ENCODE measurements at regions not wholly inside any gene's neighbourhood (a gene's known extent, or its start where the extent isn't known, plus 50 kb on each side); places are given as distances from the start of the nearest gene placed in this dataset.

DNA sequence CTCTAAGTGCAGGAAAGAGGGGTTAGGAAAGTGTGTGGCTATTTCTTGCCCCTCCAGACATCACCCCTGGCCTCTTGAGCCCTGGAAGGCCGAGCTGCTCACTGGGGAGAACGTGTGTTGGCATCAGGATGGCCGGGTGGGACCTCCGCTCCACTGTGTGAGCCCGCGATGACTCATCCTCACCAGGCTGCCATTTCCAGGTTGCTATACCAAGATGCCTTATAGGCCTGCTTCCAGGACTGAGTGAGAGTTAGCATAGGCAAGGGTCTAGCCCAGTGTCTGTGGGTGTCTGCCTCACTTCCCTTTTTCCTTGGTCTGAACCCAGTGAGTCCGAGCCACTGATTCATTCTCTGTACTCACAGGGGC, 105.0 kb downstream of the MRPL14 start:
- H3K14ac ChIP-seq (ENCODE audit: insufficient read depth, low read length): no peak overlapping the region
- no peak overlapping the region for H2BK5ac ChIP-seq (ENCODE audit: insufficient read length, low read length)
- no peaks in the 10 kb centered on the region for H3K23me2 ChIP-seq (ENCODE audit: insufficient read length, low read depth, low read length, poor library complexity, severe bottlenecking)
- no peak overlapping the region for H3K9ac ChIP-seq (ENCODE audit: extremely low read depth, insufficient read length, low read length)
- H2BK15ac ChIP-seq (ENCODE audit: low read depth, low read length): no peak overlapping the region
- no peak overlapping the region for H2AK5ac ChIP-seq (ENCODE audit: insufficient read length, low read length)
- H3K36me3 Mint-ChIP-seq (ENCODE audit: insufficient read depth in 1 of 3, low read depth in 3 of 3): no peaks in the 10 kb centered on the region
- H3K27me3 Mint-ChIP-seq (ENCODE audit: low read depth): no peaks in the 10 kb centered on the region; the same call in none of the 2 replicates
- no peaks in the 10 kb centered on the region for H3K27me3 ChIP-seq (ENCODE audit: insufficient read depth, low read length)
- H3K4ac ChIP-seq (ENCODE audit: low read depth, low read length): no peak overlapping the region
- no peaks in the 10 kb centered on the region for H3K79me2 ChIP-seq (ENCODE audit: insufficient read depth, low read length)
- no peaks in the 10 kb centered on the region for H4K20me1 ChIP-seq (ENCODE audit: control insufficient read depth, insufficient read depth, insufficient read length)
- DNase-seq: peak; percentile 18
- peaks cover 4 to 7% of the 10 kb centered on the region in 2 experiments; a peak in 3 of 5 replicates for H3K9me3 Mint-ChIP-seq
- H3K27ac Mint-ChIP-seq: no peak overlapping the region
- H3K27ac ChIP-seq (ENCODE audit: insufficient read length, low read depth, low read length): no peak overlapping the region
- H3T11ph ChIP-seq (ENCODE audit: low read length): no peak overlapping the region
- no peaks in the 10 kb centered on the region for H3K4me1 ChIP-seq (ENCODE audit: insufficient read depth, low read length)
- H2BK20ac ChIP-seq (ENCODE audit: low read depth, low read length, poor library complexity, severe bottlenecking): no peak overlapping the region
- H4K5ac ChIP-seq (ENCODE audit: insufficient read length, low read depth, low read length): no peak overlapping the region
- H3K56ac ChIP-seq (ENCODE audit: insufficient read length, low read depth, low read length): no peak overlapping the region
- H3K4me3 Mint-ChIP-seq: no peak overlapping the region
- H3K4me1 Mint-ChIP-seq: peaks cover 0 to 5% of the 10 kb centered on the region in 2 experiments; a peak in 1 of 4 replicates
- no peaks in the 10 kb centered on the region for H3K79me1 ChIP-seq (ENCODE audit: insufficient read depth, low read depth, low read length, poor library complexity, severe bottlenecking)
- no peak overlapping the region for H2AFZ ChIP-seq (ENCODE audit: low read length)
- no peak overlapping the region for H3K4me2 ChIP-seq (ENCODE audit: insufficient read depth, insufficient read length, low read length)
- WGBS (ENCODE audit: extremely low coverage, insufficient read length, low lambda C conversion rate): no CpG with 5 or more reads among the region's 7 CpGs
- TF ChIP-seq, protein P1, sequence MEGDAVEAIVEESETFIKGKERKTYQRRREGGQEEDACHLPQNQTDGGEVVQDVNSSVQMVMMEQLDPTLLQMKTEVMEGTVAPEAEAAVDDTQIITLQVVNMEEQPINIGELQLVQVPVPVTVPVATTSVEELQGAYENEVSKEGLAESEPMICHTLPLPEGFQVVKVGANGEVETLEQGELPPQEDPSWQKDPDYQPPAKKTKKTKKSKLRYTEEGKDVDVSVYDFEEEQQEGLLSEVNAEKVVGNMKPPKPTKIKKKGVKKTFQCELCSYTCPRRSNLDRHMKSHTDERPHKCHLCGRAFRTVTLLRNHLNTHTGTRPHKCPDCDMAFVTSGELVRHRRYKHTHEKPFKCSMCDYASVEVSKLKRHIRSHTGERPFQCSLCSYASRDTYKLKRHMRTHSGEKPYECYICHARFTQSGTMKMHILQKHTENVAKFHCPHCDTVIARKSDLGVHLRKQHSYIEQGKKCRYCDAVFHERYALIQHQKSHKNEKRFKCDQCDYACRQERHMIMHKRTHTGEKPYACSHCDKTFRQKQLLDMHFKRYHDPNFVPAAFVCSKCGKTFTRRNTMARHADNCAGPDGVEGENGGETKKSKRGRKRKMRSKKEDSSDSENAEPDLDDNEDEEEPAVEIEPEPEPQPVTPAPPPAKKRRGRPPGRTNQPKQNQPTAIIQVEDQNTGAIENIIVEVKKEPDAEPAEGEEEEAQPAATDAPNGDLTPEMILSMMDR (conservative IDR thresholded peaks at IDR 0.05): no peak
- H3K23ac ChIP-seq (ENCODE audit: insufficient read length, low read depth, low read length): no peak overlapping the region
- no peak overlapping the region for H2BK120ac ChIP-seq (ENCODE audit: low read depth, low read length, poor library complexity, severe bottlenecking)
- no peak overlapping the region for H4K91ac ChIP-seq (ENCODE audit: insufficient read length, low read depth, low read length)
- no peaks in the 10 kb centered on the region for H3K9me3 ChIP-seq (ENCODE audit: control insufficient read depth, low read depth, low read length)
- H2BK12ac ChIP-seq (ENCODE audit: insufficient read length, low read depth, low read length): no peak overlapping the region
- no peak overlapping the region for H4K8ac ChIP-seq (replicated peaks; ENCODE audit: insufficient read length, low read depth, low read length)
- H3K18ac ChIP-seq (ENCODE audit: insufficient read length, low read depth, low read length): no peak overlapping the region
